HepG2 (cell line): ENCODE measurements at regions not wholly inside any gene's neighbourhood (a gene's known extent, or its start where the extent isn't known, plus 50 kb on each side); places are given as distances from the start of the nearest gene placed in this dataset.

ENCODE experiments used
- ARHGAP35 ChIP-seq: sonication (generic); formaldehyde crosslinking; IDR thresholded peaks from 2 replicates; pipeline ENCODE4 v1.9.0; 2022; ENCODE audit warnings: mild to moderate bottlenecking, inconsistent platforms, moderate library complexity, missing genetic modification reagents, borderline replicate concordance
- ATF7-NPFF ChIP-seq: sonication (generic); formaldehyde crosslinking; IDR thresholded peaks from 2 replicates; pipeline ENCODE4 v1.8.1; 2023; ENCODE audit warnings: mild to moderate bottlenecking, low read depth, missing genetic modification reagents, moderate library complexity
- ATRX ChIP-seq: sonication (generic); formaldehyde crosslinking; IDR thresholded peaks from 2 replicates; pipeline ENCODE4 v1.4.0; 2020; ENCODE audit warnings: missing genetic modification reagents, borderline replicate concordance
- BCL6 ChIP-seq: IDR thresholded peaks from 2 replicates; pipeline ENCODE4 v1.6.1; 2016; ENCODE audit warnings: missing genetic modification reagents, missing compliant biosample characterization
- CCDC6 ChIP-seq: sonication (generic); formaldehyde crosslinking; IDR thresholded peaks from 2 replicates; pipeline ENCODE4 v1.8.1; 2022; ENCODE audit warnings: mild to moderate bottlenecking, missing genetic modification reagents, moderate library complexity
- EHMT2 ChIP-seq: fragments of 200-600 bp; sonication (generic); IDR thresholded peaks from 2 replicates; pipeline ENCODE4 v1.7.0; 2017; ENCODE audit warnings: antibody characterized with exemption, low read depth, low read length, borderline replicate concordance
- EZH2 ChIP-seq: conservative IDR thresholded peaks from 2 replicates; pipeline ENCODE4 v1.6.1; 2012; ENCODE audit warnings: mild to moderate bottlenecking, low read depth, low read length, moderate library complexity
- MED13 ChIP-seq: sonication (generic); formaldehyde crosslinking; IDR thresholded peaks from 2 replicates; pipeline ENCODE4 v1.5.0; 2020; ENCODE audit warnings: missing genetic modification reagents
- MYC ChIP-seq: sonication (generic); formaldehyde crosslinking; IDR thresholded peaks from 2 replicates; pipeline ENCODE4 v1.9.0; 2021; ENCODE audit warnings: missing genetic modification reagents, borderline replicate concordance
- NFE2L2 ChIP-seq: fragments of 150-350 bp; IDR thresholded peaks from 2 replicates; pipeline ENCODE4 v1.6.1; 2014; ENCODE audit warnings: low read length
- PAF1 ChIP-seq: IDR thresholded peaks from 2 replicates; pipeline ENCODE4 v1.6.1; 2016; ENCODE audit warnings: missing genetic modification reagents, missing compliant biosample characterization
- SRSF9 ChIP-seq: fragments of 200-400 bp; formaldehyde crosslinking; IDR thresholded peaks from 2 replicates; pipeline ENCODE4 v1.6.1; 2018; ENCODE audit warnings: borderline replicate concordance, mild to moderate bottlenecking, low read depth, low read length; ENCODE audit not compliant: insufficient read depth, poor library complexity, severe bottlenecking
- ZNF333 ChIP-seq: sonication (generic); formaldehyde crosslinking; IDR thresholded peaks from 2 replicates; pipeline ENCODE4 v1.4.0; 2020; ENCODE audit warnings: mild to moderate bottlenecking, missing genetic modification reagents, borderline replicate concordance
- ZNF337 ChIP-seq: sonication (generic); formaldehyde crosslinking; IDR thresholded peaks from 2 replicates; pipeline ENCODE4 v1.5.1; 2020; ENCODE audit warnings: missing genetic modification reagents, low read depth, mild to moderate bottlenecking, borderline replicate concordance
- ZNF44 ChIP-seq: sonication (generic); formaldehyde crosslinking; IDR thresholded peaks from 2 replicates; pipeline ENCODE4 v1.5.1; 2020; ENCODE audit warnings: mild to moderate bottlenecking, missing genetic modification reagents
- ZNF496 ChIP-seq: sonication (generic); formaldehyde crosslinking; IDR thresholded peaks from 2 replicates; pipeline ENCODE4 v1.8.1; 2023; ENCODE audit warnings: mild to moderate bottlenecking, moderate library complexity, missing genetic modification reagents; ENCODE audit not compliant: insufficient replicate concordance
- ZSCAN25 ChIP-seq: sonication (generic); formaldehyde crosslinking; IDR thresholded peaks from 2 replicates; pipeline ENCODE4 v1.8.0; 2022; ENCODE audit warnings: mild to moderate bottlenecking, missing genetic modification reagents
- TF ChIP-seq, protein P1 (sequence below): sonication (generic); formaldehyde crosslinking; IDR thresholded peaks from 2 replicates; pipeline ENCODE4 v1.5.1; 2020; ENCODE audit warnings: missing genetic modification reagents, mild to moderate bottlenecking, borderline replicate concordance
- TF ChIP-seq, protein P2 (sequence below): sonication (generic); formaldehyde crosslinking; conservative IDR thresholded peaks from 2 replicates; pipeline ENCODE4 v1.5.0; 2020; ENCODE audit warnings: missing genetic modification reagents
- TF ChIP-seq, protein P3 (sequence below): IDR thresholded peaks from 2 replicates; pipeline ENCODE4 v1.6.1; 2016; ENCODE audit warnings: missing biosample characterization, missing genetic modification reagents, low read depth
- TF ChIP-seq, protein P4 (sequence below): sonication (generic); formaldehyde crosslinking; IDR thresholded peaks from 2 replicates; pipeline ENCODE4 v1.4.0; 2020; ENCODE audit warnings: mild to moderate bottlenecking, missing genetic modification reagents

DNA sequence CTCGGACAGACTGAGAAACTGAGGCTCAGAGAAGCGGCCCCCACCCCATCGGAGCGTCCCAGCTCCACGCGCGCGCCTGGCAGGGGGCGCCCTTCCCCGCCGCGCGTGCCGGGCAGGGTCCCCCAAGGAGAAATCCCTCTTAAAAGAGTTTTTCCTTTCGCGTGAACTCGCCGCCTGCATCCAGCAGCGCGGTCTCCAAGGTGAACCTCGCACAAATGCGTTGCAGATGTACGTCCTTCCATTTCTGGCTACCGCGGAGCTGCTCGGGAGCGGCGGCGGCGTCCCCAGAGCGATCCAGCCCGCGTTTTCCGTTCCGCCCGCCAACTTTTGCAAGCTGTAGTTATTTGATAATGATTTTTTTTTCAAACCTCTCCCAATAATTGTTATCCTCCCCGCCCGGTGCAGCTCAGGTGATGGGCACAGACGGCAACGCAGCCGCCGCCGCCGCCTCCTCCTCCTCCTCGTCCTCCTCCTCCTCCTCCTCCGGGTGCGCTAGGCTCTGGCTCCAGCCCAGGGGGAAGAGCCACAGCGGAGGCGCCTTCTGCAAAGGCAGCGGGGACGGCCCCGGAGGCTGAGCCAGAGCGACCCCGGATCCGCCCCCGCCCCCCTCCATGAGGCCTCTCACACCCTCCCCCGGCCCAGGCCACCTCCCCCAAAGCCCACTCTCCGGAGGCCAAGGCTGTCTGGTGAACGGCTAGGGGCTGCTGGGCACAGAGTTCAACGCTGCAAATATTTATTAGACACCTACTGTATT lies 74.0 kb upstream of the CUX1 start (continued):
- TF ChIP-seq, protein P1, sequence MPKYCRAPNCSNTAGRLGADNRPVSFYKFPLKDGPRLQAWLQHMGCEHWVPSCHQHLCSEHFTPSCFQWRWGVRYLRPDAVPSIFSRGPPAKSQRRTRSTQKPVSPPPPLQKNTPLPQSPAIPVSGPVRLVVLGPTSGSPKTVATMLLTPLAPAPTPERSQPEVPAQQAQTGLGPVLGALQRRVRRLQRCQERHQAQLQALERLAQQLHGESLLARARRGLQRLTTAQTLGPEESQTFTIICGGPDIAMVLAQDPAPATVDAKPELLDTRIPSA (CRISPR knock-in tag), result no peak
- TF ChIP-seq SRSF9, result no peak
- TF ChIP-seq EHMT2, result no peak
- TF ChIP-seq, protein P2, sequence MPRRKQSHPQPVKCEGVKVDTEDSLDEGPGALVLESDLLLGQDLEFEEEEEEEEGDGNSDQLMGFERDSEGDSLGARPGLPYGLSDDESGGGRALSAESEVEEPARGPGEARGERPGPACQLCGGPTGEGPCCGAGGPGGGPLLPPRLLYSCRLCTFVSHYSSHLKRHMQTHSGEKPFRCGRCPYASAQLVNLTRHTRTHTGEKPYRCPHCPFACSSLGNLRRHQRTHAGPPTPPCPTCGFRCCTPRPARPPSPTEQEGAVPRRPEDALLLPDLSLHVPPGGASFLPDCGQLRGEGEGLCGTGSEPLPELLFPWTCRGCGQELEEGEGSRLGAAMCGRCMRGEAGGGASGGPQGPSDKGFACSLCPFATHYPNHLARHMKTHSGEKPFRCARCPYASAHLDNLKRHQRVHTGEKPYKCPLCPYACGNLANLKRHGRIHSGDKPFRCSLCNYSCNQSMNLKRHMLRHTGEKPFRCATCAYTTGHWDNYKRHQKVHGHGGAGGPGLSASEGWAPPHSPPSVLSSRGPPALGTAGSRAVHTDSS, result no peak
- TF ChIP-seq ATRX, result no peak
- no peak for TF ChIP-seq ATF7-NPFF
- no peak for TF ChIP-seq ZNF337 (CRISPR knock-in tag)
- no peak for TF ChIP-seq ZNF496
- no peak for TF ChIP-seq ZSCAN25 (CRISPR knock-in tag)
- TF ChIP-seq MED13 (CRISPR knock-in tag), result no peak
- no peak for TF ChIP-seq ZNF333 (CRISPR knock-in tag)
- peak; percentile 23; the same call in 1 of the 2 replicates for TF ChIP-seq MYC (CRISPR knock-in tag)
- no peak for TF ChIP-seq NFE2L2
- TF ChIP-seq, protein P3, sequence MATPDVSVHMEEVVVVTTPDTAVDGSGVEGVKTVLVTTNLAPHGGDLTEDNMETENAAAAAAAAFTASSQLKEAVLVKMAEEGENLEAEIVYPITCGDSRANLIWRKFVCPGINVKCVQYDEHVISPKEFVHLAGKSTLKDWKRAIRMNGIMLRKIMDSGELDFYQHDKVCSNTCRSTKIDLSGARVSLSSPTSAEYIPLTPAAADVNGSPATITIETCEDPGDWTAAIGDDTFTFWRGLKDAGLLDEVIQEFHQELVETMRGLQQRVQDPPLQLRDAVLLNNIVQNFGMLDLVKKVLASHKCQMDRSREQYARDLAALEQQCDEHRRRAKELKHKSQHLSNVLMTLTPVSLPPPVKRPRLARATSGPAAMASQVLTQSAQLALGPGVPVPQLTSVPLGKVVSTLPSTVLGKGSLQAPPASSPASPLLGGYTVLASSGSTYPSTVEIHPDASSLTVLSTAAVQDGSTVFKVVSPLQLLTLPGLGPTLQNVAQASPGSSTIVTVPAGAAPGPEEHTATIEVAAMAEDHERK (CRISPR knock-in tag), result no peak
- no peak for TF ChIP-seq BCL6
- TF ChIP-seq, protein P4, sequence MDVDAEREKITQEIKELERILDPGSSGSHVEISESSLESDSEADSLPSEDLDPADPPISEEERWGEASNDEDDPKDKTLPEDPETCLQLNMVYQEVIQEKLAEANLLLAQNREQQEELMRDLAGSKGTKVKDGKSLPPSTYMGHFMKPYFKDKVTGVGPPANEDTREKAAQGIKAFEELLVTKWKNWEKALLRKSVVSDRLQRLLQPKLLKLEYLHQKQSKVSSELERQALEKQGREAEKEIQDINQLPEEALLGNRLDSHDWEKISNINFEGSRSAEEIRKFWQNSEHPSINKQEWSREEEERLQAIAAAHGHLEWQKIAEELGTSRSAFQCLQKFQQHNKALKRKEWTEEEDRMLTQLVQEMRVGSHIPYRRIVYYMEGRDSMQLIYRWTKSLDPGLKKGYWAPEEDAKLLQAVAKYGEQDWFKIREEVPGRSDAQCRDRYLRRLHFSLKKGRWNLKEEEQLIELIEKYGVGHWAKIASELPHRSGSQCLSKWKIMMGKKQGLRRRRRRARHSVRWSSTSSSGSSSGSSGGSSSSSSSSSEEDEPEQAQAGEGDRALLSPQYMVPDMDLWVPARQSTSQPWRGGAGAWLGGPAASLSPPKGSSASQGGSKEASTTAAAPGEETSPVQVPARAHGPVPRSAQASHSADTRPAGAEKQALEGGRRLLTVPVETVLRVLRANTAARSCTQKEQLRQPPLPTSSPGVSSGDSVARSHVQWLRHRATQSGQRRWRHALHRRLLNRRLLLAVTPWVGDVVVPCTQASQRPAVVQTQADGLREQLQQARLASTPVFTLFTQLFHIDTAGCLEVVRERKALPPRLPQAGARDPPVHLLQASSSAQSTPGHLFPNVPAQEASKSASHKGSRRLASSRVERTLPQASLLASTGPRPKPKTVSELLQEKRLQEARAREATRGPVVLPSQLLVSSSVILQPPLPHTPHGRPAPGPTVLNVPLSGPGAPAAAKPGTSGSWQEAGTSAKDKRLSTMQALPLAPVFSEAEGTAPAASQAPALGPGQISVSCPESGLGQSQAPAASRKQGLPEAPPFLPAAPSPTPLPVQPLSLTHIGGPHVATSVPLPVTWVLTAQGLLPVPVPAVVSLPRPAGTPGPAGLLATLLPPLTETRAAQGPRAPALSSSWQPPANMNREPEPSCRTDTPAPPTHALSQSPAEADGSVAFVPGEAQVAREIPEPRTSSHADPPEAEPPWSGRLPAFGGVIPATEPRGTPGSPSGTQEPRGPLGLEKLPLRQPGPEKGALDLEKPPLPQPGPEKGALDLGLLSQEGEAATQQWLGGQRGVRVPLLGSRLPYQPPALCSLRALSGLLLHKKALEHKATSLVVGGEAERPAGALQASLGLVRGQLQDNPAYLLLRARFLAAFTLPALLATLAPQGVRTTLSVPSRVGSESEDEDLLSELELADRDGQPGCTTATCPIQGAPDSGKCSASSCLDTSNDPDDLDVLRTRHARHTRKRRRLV, result no peak
- TF ChIP-seq CCDC6 (CRISPR knock-in tag), result no peak
- no peak for TF ChIP-seq ZNF44
- TF ChIP-seq ARHGAP35, result no peak
- TF ChIP-seq PAF1 (CRISPR knock-in tag), result no peak
- no peak for TF ChIP-seq EZH2
